Smooth muscle cell (in vitro differentiated cells): ENCODE measurements at regions not wholly inside any gene's neighbourhood (a gene's known extent, or its start where the extent isn't known, plus 50 kb on each side); places are given as distances from the start of the nearest gene placed in this dataset.

Experiments used
- DNase-seq: peaks from one replicate; lab custom pipeline; 2025; ENCODE audit not compliant: unreplicated experiment; lab: John Stamatoyannopoulos, UW
- H2AFZ ChIP-seq: fragments of 200-600 bp; sonication (generic); 2 replicates; pipeline ENCODE4 v1.6.0; 2016; ENCODE audit warnings: antibody characterized with exemption, low read depth, mild to moderate bottlenecking
- H3F3A ChIP-seq: fragments of 200-600 bp; sonication (generic); 2 replicates; pipeline ENCODE4 v1.6.0; 2017; ENCODE audit warnings: antibody characterized with exemption, low read depth
- H3K27ac ChIP-seq: fragments of 200-600 bp; sonication (generic); 2 replicates; pipeline ENCODE4 v1.5.1; 2016; ENCODE audit warnings: low read depth, mild to moderate bottlenecking
- H3K27me3 ChIP-seq: fragments of 200-600 bp; sonication (generic); 2 replicates; pipeline ENCODE4 v1.6.1; 2016; ENCODE audit warnings: low read depth, mild to moderate bottlenecking
- H3K36me3 ChIP-seq: fragments of 200-600 bp; sonication (generic); 2 replicates; pipeline ENCODE4 v1.5.1; 2016; ENCODE audit warnings: low read depth
- H3K4me1 ChIP-seq: fragments of 200-600 bp; sonication (generic); 2 replicates; pipeline ENCODE4 v1.5.1; 2016; ENCODE audit warnings: low read depth
- H3K4me2 ChIP-seq: fragments of 200-600 bp; sonication (generic); 2 replicates; pipeline ENCODE4 v1.6.0; 2016; ENCODE audit warnings: mild to moderate bottlenecking
- H3K4me3 ChIP-seq: fragments of 200-600 bp; sonication (generic); 2 replicates; pipeline ENCODE4 v1.5.1; 2016; ENCODE audit warnings: mild to moderate bottlenecking
- H3K79me2 ChIP-seq: fragments of 200-600 bp; sonication (generic); 2 replicates; pipeline ENCODE4 v1.6.0; 2016; ENCODE audit warnings: low read depth, mild to moderate bottlenecking
- H3K9ac ChIP-seq: fragments of 200-600 bp; sonication (generic); 2 replicates; pipeline ENCODE4 v1.6.0; 2016; ENCODE audit warnings: low read depth
- H3K9me3 ChIP-seq: fragments of 200-600 bp; sonication (generic); replicated peaks from 2 replicates; pipeline ENCODE4 v1.5.1; 2016; ENCODE audit warnings: low read depth
- H4K20me1 ChIP-seq: fragments of 200-600 bp; sonication (generic); 2 replicates; pipeline ENCODE4 v1.6.0; 2016; ENCODE audit warnings: low read depth
- CTCF ChIP-seq: fragments of 200-600 bp; sonication (generic); IDR thresholded peaks from 2 replicates; pipeline ENCODE4 v1.5.1; 2017; ENCODE audit warnings: borderline replicate concordance, mild to moderate bottlenecking, antibody characterized with exemption; ENCODE audit not compliant: insufficient read depth, poor library complexity, severe bottlenecking
- WGBS: methylation state at CpG from one replicate; pipeline ENCODE4 v1.1.7; 2016; ENCODE audit warnings: low lambda C conversion rate; 5-methylcytosine and 5-hydroxymethylcytosine counted together

- no peaks in the 10 kb centered on the region for H3K4me1 ChIP-seq
- H3F3A ChIP-seq = no peaks in the 10 kb centered on the region
- H3K4me2 ChIP-seq = no peak overlapping the region
- TF ChIP-seq CTCF = no peak
- no peaks in the 10 kb centered on the region for H3K79me2 ChIP-seq
- no peaks in the 10 kb centered on the region for H3K36me3 ChIP-seq
- no peak overlapping the region for H3K4me3 ChIP-seq
- no peak overlapping the region for H2AFZ ChIP-seq
- H3K9ac ChIP-seq = no peak overlapping the region
- DNase-seq = no peak
- no peaks in the 10 kb centered on the region for H3K27me3 ChIP-seq
- H4K20me1 ChIP-seq = no peaks in the 10 kb centered on the region
- no peak overlapping the region for H3K27ac ChIP-seq
- 90% methylated on average over 2 of the region's 2 CpGs for WGBS
- H3K9me3 ChIP-seq = no peaks in the 10 kb centered on the region
Observed at GRCh38 chr10:8967061-8967460, 912.6 kb downstream of the GATA3 start.

GRCh38 chr10:8969853-8970252, 915.4 kb downstream of the GATA3 start:
- H4K20me1 ChIP-seq = no peaks in the 10 kb centered on the region
- no peaks in the 10 kb centered on the region for H3K9me3 ChIP-seq
- H3K27ac ChIP-seq = no peak overlapping the region
- no peaks in the 10 kb centered on the region for H3K27me3 ChIP-seq
- DNase-seq = no peak
- no peak overlapping the region for H3K4me2 ChIP-seq
- no peak overlapping the region for H2AFZ ChIP-seq
- H3K36me3 ChIP-seq = no peaks in the 10 kb centered on the region
- no peaks in the 10 kb centered on the region for H3K4me1 ChIP-seq
- no peak overlapping the region for H3K9ac ChIP-seq
- WGBS = 100% methylated on average over 1 of the region's 1 CpG
- TF ChIP-seq CTCF = no peak
- H3F3A ChIP-seq = no peaks in the 10 kb centered on the region
- H3K4me3 ChIP-seq = no peak overlapping the region
- no peaks in the 10 kb centered on the region for H3K79me2 ChIP-seq

GRCh38 chr10:8975535-8975934, 921.0 kb downstream of the GATA3 start:
- DNase-seq = no peak
- no peaks in the 10 kb centered on the region for H4K20me1 ChIP-seq
- no peak overlapping the region for H3K9ac ChIP-seq
- no peaks in the 10 kb centered on the region for H3K4me1 ChIP-seq
- no peaks in the 10 kb centered on the region for H3K79me2 ChIP-seq
- no peak overlapping the region for H3K27ac ChIP-seq
- H3K9me3 ChIP-seq = no peaks in the 10 kb centered on the region
- H3K4me2 ChIP-seq = no peak overlapping the region
- H2AFZ ChIP-seq = no peak overlapping the region
- no peaks in the 10 kb centered on the region for H3K27me3 ChIP-seq
- 58% methylated on average over 4 of the region's 4 CpGs for WGBS
- no peak overlapping the region for H3K4me3 ChIP-seq
- H3F3A ChIP-seq = no peaks in the 10 kb centered on the region
- no peaks in the 10 kb centered on the region for H3K36me3 ChIP-seq
- no peak for TF ChIP-seq CTCF

GRCh38 chr10:8978100-8978499, 923.6 kb downstream of the GATA3 start:
- Histone ChIP-seq H3F3A (no peaks in the 10 kb centered on the region), H3K9ac (no peak overlapping the region), H3K36me3 (no peaks in the 10 kb centered on the region), H3K27me3 (no peaks in the 10 kb centered on the region), H4K20me1 (no peaks in the 10 kb centered on the region), H3K79me2 (no peaks in the 10 kb centered on the region), H3K4me1 (no peaks in the 10 kb centered on the region), H3K27ac (no peak overlapping the region), H2AFZ (no peak overlapping the region), H3K4me2 (no peak overlapping the region), H3K4me3 (no peak overlapping the region), H3K9me3 (no peaks in the 10 kb centered on the region)
- 82% methylated on average over 3 of the region's 3 CpGs for WGBS
- no peak for DNase-seq
- no peak for TF ChIP-seq CTCF
